Astrocyte of the cerebellum (primary cell): ENCODE measurements at regions not wholly inside any gene's neighbourhood (a gene's known extent, or its start where the extent isn't known, plus 50 kb on each side); places are given as distances from the start of the nearest gene placed in this dataset.
"Not testable (repeated sequence)": the region's sequence is repeated elsewhere in the genome, so short reads cannot be mapped to it uniquely, and the experiment has no call there.

ENCODE experiments used
- DNase-seq: peaks from one replicate; pipeline ENCODE4 v3.0.0-alpha.2; 2011; ENCODE audit warnings: low read depth
- H3K4me3 ChIP-seq: 2 replicates; pipeline ENCODE4 v1.5.1; 2011; ENCODE audit warnings: mild to moderate bottlenecking, low read depth, low read length, moderate library complexity
- in situ Hi-C: cut with HindIII; loops from 2 replicates; pipeline ENCODE4 v1.10.0; 2017; ENCODE audit warnings: low sequenced_read_pairs

DNA sequence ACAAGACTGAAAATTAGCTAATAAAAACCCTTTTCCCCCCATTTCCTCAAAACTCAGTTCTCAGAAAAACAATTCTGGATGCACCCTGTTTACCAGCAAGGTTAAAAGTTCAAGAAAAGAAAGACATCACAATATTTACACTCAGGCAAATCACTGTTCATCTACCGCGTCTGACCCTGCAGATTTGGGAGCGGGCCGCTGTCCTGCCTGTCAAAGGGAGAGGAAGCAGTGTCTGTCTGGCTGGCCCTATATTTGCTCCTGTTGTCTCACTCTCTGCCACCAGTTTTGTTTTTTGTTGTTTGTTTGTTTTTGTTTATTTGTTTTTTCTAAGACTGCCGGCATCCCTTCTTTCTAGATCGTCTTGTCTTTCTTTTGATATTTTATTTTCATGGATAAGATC, 299.4 kb downstream of the BCL2L11 start:
- H3K4me3 ChIP-seq, in situ Hi-C loops, DNase-seq: not testable (repeated sequence)

DNA sequence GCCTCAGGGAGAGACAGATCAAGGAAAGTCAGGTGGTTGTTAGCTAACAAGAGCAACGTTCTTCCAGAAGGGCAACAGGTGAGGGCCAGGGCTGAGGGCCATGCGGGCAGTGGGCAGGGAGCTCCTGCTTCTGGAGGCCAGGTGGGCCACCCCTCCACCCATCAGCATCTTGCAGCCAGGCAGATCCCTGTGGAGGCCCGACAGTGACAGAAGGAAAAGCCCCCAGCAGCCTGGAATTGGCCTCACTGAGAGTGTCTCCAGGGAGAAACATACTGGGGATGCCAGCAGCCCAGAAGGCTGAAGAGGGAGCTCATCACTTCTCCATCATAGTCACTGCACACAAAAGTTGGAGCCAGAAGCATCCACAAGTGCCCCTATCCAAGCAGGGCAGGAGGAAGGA, 300.1 kb downstream of the BCL2L11 start:
- DNase-seq, H3K4me3 ChIP-seq, in situ Hi-C loops: not testable (repeated sequence)

- in situ Hi-C loops, DNase-seq, H3K4me3 ChIP-seq: not testable (repeated sequence)
Measured at GRCh38 chr2:111421949-111422348, 301.2 kb downstream of the BCL2L11 start.

DNA sequence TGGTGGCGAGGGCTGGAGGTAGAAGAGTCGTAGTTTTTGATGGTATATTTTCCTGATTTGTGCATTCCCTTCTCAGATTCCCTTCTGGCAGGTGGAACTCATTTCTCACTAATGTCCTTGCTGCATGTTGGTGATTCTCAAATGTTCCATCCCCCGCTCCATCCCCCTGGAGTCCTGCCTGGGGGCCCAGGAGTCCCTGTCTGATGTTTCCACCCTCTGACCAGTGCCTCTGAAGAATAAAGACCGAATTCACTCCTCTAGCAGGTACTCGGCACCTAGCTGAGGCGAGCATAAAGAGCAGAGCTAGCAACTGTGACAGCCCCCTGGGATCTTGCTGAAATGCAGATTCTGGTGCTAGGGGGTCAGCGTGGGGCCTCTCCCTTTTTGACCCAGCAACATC, 301.8 kb downstream of the BCL2L11 start:
- H3K4me3 ChIP-seq, in situ Hi-C loops, DNase-seq: not testable (repeated sequence)

GRCh38 chr2:111423184-111423583, 302.5 kb downstream of the BCL2L11 start:
- DNase-seq, in situ Hi-C loops: not testable (repeated sequence)

DNA sequence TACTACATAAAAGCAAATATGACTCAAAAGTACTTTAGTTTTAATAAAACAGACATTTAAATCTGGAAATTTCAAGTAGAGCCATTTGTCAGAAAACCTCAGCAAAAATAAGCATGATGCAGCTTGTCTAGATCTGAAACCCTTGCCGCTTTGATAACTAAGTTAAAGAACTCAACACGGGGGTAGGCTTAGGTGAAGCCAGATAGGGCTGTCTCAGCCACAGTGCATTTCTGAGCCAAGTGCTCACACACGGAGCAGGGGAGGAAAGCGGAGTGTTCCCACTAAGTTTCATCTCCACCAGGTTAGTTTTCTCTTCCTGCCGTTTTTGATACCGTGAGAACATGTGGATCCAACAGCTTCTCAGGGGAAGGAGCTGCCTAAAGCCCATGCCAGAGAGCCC, 303.5 kb downstream of the BCL2L11 start:
- in situ Hi-C loops, H3K4me3 ChIP-seq: not testable (repeated sequence)

More at GRCh38 chr2:111423184-111423583, 302.5 kb downstream of the BCL2L11 start:
- not testable (repeated sequence) for H3K4me3 ChIP-seq

DNA sequence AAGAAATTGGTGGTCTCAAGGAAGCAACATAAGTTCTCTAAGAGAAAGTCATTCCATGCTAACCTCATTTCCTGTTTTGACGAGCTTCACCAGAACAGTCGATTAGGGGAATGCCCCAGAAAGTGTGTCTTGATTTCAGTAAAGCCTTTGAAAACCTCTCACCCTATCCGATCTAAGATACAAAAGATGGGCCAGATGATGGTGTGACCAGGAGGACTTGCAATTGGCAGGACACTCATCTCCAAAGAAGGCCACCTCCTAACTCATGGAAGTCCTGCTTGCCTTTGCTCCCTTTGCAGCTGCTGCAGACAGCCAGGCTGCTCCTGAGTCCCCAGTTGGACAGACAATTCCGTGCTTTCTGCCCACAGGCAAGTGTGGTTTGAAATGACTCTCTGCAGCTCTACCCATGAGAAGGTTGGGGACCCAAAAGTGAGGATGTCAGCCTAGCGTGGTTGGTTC, 304.2 kb downstream of the BCL2L11 start:
- DNase-seq, H3K4me3 ChIP-seq, in situ Hi-C loops: not testable (repeated sequence)

More for the DNA sequence above, 303.5 kb downstream of the BCL2L11 start:
- not testable (repeated sequence) for DNase-seq

DNA sequence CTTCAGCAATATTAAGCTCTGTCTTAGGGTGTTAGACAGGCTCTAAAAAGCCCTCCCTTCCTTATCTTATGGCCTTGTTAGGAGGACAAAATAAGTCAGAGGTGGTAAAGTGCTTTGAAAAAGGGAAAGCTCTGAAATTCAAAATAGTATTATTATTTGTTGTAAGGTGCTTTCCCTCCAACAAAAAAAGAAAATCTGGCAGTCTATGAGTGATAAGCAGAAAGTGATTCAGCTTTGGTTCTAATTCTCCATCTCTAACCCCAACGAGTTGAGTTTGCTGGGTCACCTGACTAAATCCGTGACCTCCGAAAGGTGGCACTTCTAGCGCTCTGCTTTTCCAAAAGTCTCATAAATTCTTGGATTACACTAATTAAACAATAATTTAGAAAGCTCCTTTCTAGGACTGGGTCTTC, 305.1 kb downstream of the BCL2L11 start:
- DNase-seq, H3K4me3 ChIP-seq, in situ Hi-C loops: not testable (repeated sequence)

GRCh38 chr2:111427346-111427745, 306.6 kb downstream of the BCL2L11 start:
- H3K4me3 ChIP-seq, DNase-seq, in situ Hi-C loops: not testable (repeated sequence)

DNA sequence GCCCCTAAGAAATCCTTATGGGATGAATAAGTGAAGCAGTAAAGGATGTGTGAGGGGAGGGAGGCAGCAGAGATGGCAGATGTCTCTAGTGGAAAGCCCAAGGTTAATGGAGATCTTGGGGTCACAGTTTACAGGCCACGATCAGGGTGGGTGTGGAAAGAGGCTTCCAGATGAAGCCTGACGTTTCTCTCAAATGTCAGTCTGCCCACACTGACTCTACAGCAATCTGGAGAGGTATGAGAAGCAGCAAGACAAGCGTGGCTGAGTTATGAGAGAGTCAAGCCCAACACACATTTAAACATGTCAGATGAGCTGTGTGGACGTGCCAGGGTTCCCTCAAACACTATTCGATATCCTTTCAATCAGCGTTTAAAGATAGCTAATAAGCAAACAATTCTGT, 308.2 kb downstream of the BCL2L11 start:
- H3K4me3 ChIP-seq, in situ Hi-C loops, DNase-seq: not testable (repeated sequence)

DNA sequence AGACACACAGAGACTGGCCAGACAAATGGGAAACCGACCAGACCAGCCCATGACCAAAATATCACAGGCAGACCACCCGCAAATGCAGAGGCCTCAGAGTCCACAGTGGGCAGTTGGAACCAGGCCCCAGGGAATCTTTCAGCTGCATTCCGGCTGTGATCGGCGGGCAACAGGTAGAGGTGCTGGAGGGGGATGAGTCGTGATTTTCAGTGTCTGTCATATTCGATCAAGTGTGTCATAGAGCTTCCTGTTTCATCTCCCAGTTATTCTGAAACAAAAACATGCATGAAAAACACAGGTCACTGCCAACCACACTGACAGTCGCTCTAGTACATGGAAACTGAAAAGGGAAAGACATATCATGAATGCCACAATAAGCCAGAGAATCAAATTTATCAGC, 308.6 kb downstream of the BCL2L11 start:
- H3K4me3 ChIP-seq, in situ Hi-C loops, DNase-seq: not testable (repeated sequence)

DNA sequence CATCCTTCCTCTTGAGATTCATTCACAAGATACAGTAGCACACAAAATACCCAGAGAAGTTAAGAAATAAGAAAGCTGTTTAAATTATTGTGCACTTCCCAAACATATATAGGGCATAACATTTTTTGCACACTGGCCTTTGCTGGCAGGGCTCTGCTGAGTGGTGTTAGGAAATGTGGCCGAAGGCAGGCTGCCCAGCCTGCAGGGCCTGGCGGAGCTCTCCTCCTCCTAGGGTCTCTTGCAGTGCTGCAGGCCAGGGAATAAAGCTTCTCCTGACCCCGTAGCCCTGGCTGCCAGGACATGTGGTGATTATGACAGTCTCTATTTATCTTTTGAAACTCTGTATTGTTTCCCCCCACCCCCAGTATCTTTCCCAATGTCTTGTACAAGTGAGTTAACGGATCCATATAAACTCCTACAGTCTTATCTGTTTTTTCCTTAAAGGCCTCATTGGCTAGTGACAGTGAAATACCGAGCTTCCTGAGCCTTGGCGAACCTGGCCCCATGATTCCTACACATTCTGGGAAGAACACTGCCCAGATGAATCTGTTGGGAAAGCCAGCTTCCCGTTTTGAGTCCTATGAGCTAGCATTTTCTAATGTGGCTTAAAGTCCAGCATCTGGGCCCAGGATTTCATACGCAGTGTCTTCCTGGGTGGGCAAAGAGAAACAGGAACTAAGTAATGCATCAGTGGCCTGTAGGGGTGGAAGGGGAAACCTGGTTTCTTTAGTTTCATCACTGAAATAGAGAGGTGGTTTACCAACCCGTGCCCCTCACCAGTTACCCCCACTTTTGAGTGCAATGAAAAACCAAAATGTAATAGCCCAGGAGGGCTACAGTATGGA, 310.3 kb downstream of the BCL2L11 start:
- DNase-seq, H3K4me3 ChIP-seq, in situ Hi-C loops: not testable (repeated sequence)

DNA sequence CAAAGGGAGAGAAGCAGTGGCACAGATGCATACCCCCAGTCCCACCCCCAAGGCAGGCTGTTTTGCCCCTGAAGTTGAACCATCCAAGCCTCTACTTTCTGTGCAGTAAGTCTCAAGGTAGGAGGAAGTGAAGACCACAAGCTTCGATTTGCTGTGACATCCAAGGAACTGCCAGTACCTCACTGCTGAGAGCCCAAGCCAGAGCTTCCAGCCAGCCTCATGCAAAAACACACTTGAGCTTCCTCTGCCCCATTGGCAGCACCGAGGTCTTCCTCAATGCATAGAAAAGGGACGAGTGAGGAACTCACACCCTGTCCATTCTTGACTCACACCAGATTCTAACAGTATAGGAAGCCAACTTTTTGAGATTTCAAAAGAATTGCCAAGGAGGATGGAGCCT, 311.7 kb downstream of the BCL2L11 start:
- DNase-seq, H3K4me3 ChIP-seq, in situ Hi-C loops: not testable (repeated sequence)

DNA sequence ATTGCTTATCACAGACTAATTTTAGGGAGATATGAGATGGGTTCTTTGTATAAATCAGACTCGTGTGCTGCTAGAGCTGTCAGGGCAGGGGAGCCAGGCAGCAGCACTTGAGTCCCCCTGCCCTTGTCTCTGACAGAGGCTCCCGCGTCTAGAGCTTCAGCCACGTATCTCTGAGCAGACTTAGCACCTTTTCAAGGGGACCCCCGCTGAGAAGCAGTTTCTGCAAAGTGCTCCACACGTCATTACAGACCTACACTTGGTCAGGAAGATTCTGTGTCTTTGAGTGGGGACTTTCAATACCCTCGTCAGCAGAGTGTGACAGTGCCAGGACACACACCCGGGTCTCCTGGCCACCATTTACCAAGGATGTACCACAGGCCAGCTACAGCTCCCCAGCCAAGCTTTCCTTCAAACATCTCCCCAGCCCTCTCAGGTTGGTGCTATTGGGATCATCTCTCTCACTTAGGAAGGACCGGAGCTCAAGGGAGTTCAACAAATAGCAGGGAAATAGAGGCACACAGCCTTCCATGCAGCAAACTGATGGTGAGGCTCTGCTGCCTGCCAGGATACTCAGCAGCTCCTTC, 312.3 kb downstream of the BCL2L11 start:
- in situ Hi-C loops, H3K4me3 ChIP-seq, DNase-seq: not testable (repeated sequence)

DNA sequence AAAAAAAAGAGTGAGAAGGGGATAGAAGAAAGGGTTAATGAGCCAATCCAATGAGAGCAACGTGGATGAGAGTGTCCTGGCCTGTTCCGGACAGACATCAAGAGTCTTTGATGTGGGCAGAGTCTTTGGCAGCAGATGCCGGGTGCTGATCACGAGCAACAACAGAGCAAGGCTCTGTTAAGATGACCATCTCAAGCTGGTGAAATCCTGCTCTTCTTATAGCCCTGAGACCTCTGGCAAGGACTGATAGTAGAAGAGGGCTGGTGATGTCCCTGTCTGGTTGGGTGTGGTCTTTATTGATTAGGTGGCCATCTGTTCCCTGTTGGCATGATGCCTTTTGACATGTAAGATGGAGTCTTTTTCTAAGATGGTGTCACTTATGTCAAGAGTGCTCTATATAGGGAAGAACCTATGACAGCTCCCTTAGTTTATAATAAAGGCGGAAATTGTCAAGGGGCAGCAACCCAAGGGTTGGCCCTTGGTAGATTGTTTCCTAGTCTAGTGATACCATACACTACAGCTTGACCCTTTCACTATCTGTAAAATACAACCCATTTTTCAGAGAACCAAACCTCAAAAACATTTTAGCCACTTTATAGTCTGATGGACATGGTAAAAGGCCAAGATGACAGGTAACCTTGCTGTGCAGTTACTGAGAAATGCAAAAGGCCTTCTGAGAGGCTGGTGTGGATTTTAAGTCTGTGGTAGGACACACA, 313.3 kb downstream of the BCL2L11 start:
- peak; percentile 8 for DNase-seq
- H3K4me3 ChIP-seq, in situ Hi-C loops: not testable (repeated sequence)

DNA sequence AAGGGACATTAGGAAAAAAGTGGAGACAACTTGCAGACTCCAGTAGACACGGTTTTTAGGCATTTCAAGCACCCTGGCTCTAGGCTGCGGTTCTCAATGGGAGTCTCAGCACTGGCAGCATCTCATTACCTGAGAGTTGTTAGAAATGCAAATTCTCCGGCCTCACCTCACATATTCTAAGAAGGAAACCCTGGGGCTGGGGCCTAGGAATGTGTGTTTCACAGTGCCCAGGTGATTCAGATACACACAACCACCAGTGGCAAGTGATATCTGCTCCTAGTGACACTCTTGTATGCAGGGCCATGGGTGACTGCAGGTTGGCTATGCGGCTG, 313.9 kb downstream of the BCL2L11 start:
- DNase-seq, H3K4me3 ChIP-seq, in situ Hi-C loops: not testable (repeated sequence)

GRCh38 chr2:111435553-111436310, 315.0 kb downstream of the BCL2L11 start:
- in situ Hi-C loops, H3K4me3 ChIP-seq, DNase-seq: not testable (repeated sequence)
